Fibroblast of the aortic adventitia (primary cell): ENCODE measurements at regions not wholly inside any gene's neighbourhood (a gene's known extent, or its start where the extent isn't known, plus 50 kb on each side); places are given as distances from the start of the nearest gene placed in this dataset.

Source experiments
- DNase-seq: peaks from one replicate; pipeline ENCODE4 v3.0.0-alpha.2; 2010; ENCODE audit warnings: low read depth
- H3K4me3 ChIP-seq: 2 replicates; pipeline ENCODE4 v1.5.1; 2011; ENCODE audit warnings: low read depth, mild to moderate bottlenecking, control low read depth, low read length, moderate library complexity
- CTCF ChIP-seq: IDR thresholded peaks from 2 replicates; pipeline ENCODE4 v1.5.1; 2011; ENCODE audit warnings: mild to moderate bottlenecking, low read length, control low read depth, inconsistent platforms; ENCODE audit not compliant: insufficient read depth

- H3K4me3 ChIP-seq = no peak overlapping the region
- no peak for TF ChIP-seq CTCF
- no peak for DNase-seq
Measured at GRCh38 chr18:10301831-10302483, 152.5 kb upstream of the APCDD1 start.

GRCh38 chr18:10303171-10303570 is 151.3 kb upstream of the APCDD1 start:
- DNase-seq = no peak
- H3K4me3 ChIP-seq = no peak overlapping the region
- no peak for TF ChIP-seq CTCF

- TF ChIP-seq CTCF = no peak
- DNase-seq = peak; percentile 68
Measured at GRCh38 chr18:10304853-10305252, 149.6 kb upstream of the APCDD1 start.

GRCh38 chr18:10306779-10307178 is 147.7 kb upstream of the APCDD1 start:
- no peak for DNase-seq
- H3K4me3 ChIP-seq = no peak overlapping the region
- no peak for TF ChIP-seq CTCF

More at GRCh38 chr18:10304853-10305252, 149.6 kb upstream of the APCDD1 start:
- no peak overlapping the region for H3K4me3 ChIP-seq

- no peak for TF ChIP-seq CTCF
- DNase-seq = no peak
- H3K4me3 ChIP-seq = no peak overlapping the region
Measured at GRCh38 chr18:10308154-10308553, 146.3 kb upstream of the APCDD1 start.

GRCh38 chr18:10310626-10311025 is 143.8 kb upstream of the APCDD1 start:
- no peak overlapping the region for H3K4me3 ChIP-seq
- no peak for DNase-seq
- TF ChIP-seq CTCF = no peak
